ENCODE measurements at regions not wholly inside any gene's neighbourhood (a gene's known extent, or its start where the extent isn't known, plus 50 kb on each side); places are given as distances from the start of the nearest gene placed in this dataset.

DNA sequence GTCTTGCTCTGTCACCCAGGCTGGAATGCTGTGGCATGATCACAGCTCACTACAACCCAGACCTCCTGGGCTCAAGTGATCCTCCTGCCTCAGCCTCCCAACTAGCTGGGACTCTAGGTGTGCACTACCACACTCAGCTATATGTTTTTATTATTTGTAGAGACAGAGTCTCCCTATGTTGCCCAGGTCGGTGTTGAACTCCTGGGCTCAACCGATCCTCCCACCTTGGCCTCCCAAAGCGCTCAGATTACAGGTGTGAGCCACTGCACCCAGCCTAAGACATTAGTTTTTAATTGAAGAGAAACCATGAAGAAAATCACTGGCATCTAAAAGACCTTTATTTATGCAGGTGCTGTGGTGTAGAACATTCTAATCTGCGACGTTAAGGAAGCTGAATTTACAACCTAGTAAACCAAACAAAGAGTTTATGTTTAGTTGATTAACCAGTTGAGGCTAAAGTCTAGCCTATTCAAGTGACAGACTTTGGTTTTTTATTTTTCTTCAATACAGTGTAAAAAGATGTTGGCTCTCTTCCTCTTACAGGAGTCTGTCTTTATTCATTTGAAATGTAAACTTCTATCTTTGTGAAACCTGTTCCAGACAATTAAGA lies 52.5 kb upstream of the NBL1 start:
- Histone ChIP-seq H3K36me3 (replicated peaks in 1 of 2; ENCODE audit: control extremely low read depth in 1 of 2, control insufficient read depth in 1 of 2, extremely low read depth in 1 of 2, insufficient read depth in 2 of 2, low read length in 1 of 2) (no peaks in the 10 kb centered on the region), H3K27me3 (replicated peaks in 1 of 4; ENCODE audit: control extremely low read depth in 1 of 4, control insufficient read depth in 3 of 4, insufficient read depth in 4 of 4, low read length in 3 of 4) (peaks cover 0 to 5% (median 0%) of the 10 kb centered on the region in 4 experiments), H3K9ac (ENCODE audit: low read length) (no peak overlapping the region), H3K27ac (ENCODE audit: low read length in 2 of 2) (no peak overlapping the region), H3K79me2 (ENCODE audit: control insufficient read depth, insufficient read depth, low read length) (peaks cover 4% of the 10 kb centered on the region), H3K4me1 (ENCODE audit: control insufficient read depth in 2 of 2, insufficient read depth in 2 of 2, low read length in 2 of 2) (peaks cover 5 to 8% of the 10 kb centered on the region in 2 donors), H2AFZ (ENCODE audit: insufficient read depth, low read depth, low read length, poor library complexity, severe bottlenecking) (no peak overlapping the region), H3K9me3 (ENCODE audit: control extremely low read depth in 1 of 3, control insufficient read depth in 2 of 3, insufficient read depth in 1 of 3, low read length in 2 of 3) (no peaks in the 10 kb centered on the region), H4K20me1 (ENCODE audit: control insufficient read depth, insufficient read depth, low read length, poor library complexity, severe bottlenecking) (no peaks in the 10 kb centered on the region), H3K4me3 (ENCODE audit: control extremely low read depth in 1 of 5, extremely low read depth in 1 of 5, insufficient read depth in 1 of 5, low read depth in 2 of 5, low read length in 4 of 5) (no peak overlapping the region), H3K4me2 (replicated peaks; ENCODE audit: low read depth, low read length, poor library complexity, severe bottlenecking) (no peak overlapping the region)
- H3K27me3 Mint-ChIP-seq = peaks cover 7% of the 10 kb centered on the region
- no peak overlapping the region for H3K27ac Mint-ChIP-seq
- no peak for ATAC-seq (ENCODE audit: low read depth)
- ChIA-PET POLR2A (no interaction called here), CTCF (interaction anchor here (1.0 to 1.1 kb wide), 2 partner anchors 10 to 12 kb away, joined by 4 read pairs; no protein-coding TSS in a partner anchor)
- H3K9me3 Mint-ChIP-seq (ENCODE audit: insufficient read depth) = no peaks in the 10 kb centered on the region
- no CpG with 5 or more reads among the region's 5 CpGs for WGBS (ENCODE audit: insufficient coverage)
- H3K4me3 Mint-ChIP-seq = no peak overlapping the region
- intact Hi-C loops (cut with micrococcal nuclease) = no loop called here
- DNase-seq = no peak
- H3K4me1 Mint-ChIP-seq = peaks cover 6% of the 10 kb centered on the region
- TF ChIP-seq, protein P1, sequence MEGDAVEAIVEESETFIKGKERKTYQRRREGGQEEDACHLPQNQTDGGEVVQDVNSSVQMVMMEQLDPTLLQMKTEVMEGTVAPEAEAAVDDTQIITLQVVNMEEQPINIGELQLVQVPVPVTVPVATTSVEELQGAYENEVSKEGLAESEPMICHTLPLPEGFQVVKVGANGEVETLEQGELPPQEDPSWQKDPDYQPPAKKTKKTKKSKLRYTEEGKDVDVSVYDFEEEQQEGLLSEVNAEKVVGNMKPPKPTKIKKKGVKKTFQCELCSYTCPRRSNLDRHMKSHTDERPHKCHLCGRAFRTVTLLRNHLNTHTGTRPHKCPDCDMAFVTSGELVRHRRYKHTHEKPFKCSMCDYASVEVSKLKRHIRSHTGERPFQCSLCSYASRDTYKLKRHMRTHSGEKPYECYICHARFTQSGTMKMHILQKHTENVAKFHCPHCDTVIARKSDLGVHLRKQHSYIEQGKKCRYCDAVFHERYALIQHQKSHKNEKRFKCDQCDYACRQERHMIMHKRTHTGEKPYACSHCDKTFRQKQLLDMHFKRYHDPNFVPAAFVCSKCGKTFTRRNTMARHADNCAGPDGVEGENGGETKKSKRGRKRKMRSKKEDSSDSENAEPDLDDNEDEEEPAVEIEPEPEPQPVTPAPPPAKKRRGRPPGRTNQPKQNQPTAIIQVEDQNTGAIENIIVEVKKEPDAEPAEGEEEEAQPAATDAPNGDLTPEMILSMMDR (IDR thresholded peaks at IDR 0.05) = no peak
- TF ChIP-seq EZH2 (IDR thresholded peaks at IDR 0.05; ENCODE audit: borderline replicate concordance, insufficient read depth, low read depth, low read length, poor library complexity, severe bottlenecking) = no peak

DNA sequence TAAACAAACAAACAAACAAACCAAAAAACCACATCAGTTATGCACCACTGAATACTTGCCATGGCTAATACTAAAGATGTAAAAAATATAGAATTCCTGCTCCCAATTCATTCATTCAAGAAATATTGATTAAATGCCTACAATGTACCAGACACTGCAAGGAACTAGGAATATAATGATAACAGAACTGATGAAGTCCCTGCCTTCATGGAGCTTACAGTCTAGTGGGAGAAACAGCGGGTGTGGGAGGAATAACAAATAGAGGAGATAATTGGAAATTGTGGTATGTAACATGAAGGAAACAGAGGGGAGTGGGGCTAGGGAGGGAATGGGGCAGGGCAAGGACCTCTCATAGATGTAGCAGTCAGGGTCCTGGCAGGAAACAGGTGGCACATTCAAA lies 58.6 kb upstream of the NBL1 start:
- TF ChIP-seq, protein P1 (IDR thresholded peaks at IDR 0.05) = no peak
- TF ChIP-seq EZH2 (IDR thresholded peaks at IDR 0.05; ENCODE audit: borderline replicate concordance, insufficient read depth, low read depth, low read length, poor library complexity, severe bottlenecking) = no peak
- Histone ChIP-seq H3K36me3 (replicated peaks in 1 of 2; ENCODE audit: control extremely low read depth in 1 of 2, control insufficient read depth in 1 of 2, extremely low read depth in 1 of 2, insufficient read depth in 2 of 2, low read length in 1 of 2) (no peaks in the 10 kb centered on the region), H3K9me3 (ENCODE audit: control extremely low read depth in 1 of 3, control insufficient read depth in 2 of 3, insufficient read depth in 1 of 3, low read length in 2 of 3) (no peaks in the 10 kb centered on the region), H3K79me2 (ENCODE audit: control insufficient read depth, insufficient read depth, low read length) (no peaks in the 10 kb centered on the region), H3K27me3 (replicated peaks in 1 of 4; ENCODE audit: control extremely low read depth in 1 of 4, control insufficient read depth in 3 of 4, insufficient read depth in 4 of 4, low read length in 3 of 4) (peaks cover 0 to 5% (median 0%) of the 10 kb centered on the region in 4 experiments), H3K9ac (ENCODE audit: low read length) (no peak overlapping the region), H3K4me2 (replicated peaks; ENCODE audit: low read depth, low read length, poor library complexity, severe bottlenecking) (no peak overlapping the region), H3K4me3 (ENCODE audit: control extremely low read depth in 1 of 5, extremely low read depth in 1 of 5, insufficient read depth in 1 of 5, low read depth in 2 of 5, low read length in 4 of 5) (no peak overlapping the region), H4K20me1 (ENCODE audit: control insufficient read depth, insufficient read depth, low read length, poor library complexity, severe bottlenecking) (no peaks in the 10 kb centered on the region), H2AFZ (ENCODE audit: insufficient read depth, low read depth, low read length, poor library complexity, severe bottlenecking) (no peak overlapping the region), H3K27ac (ENCODE audit: low read length in 2 of 2) (no peak overlapping the region), H3K4me1 (ENCODE audit: control insufficient read depth in 2 of 2, insufficient read depth in 2 of 2, low read length in 2 of 2) (peaks cover 4 to 8% of the 10 kb centered on the region in 2 donors)
- DNase-seq (no peak), ATAC-seq (ENCODE audit: low read depth) (no peak)
- Mint-ChIP-seq H3K27me3 (peaks cover 8% of the 10 kb centered on the region), H3K4me1 (peaks cover 8% of the 10 kb centered on the region), H3K4me3 (no peak overlapping the region), H3K27ac (no peak overlapping the region), H3K9me3 (ENCODE audit: insufficient read depth) (no peaks in the 10 kb centered on the region)
- POLR2A ChIA-PET = no interaction called here
- intact Hi-C loops (cut with micrococcal nuclease) = no loop called here
- WGBS (ENCODE audit: insufficient coverage) = 80% methylated on average over 1 of the region's 1 CpG
- CTCF ChIA-PET = interaction anchor here (5.2 to 6.6 kb wide), 3 partner anchors 149 to 241 kb away, joined by 50 to 77 read pairs (median 68); no protein-coding TSS in a partner anchor

All from B cell (primary cell).